Fibroblast of lung (primary cell): ENCODE measurements at regions not wholly inside any gene's neighbourhood (a gene's known extent, or its start where the extent isn't known, plus 50 kb on each side); places are given as distances from the start of the nearest gene placed in this dataset.

Source experiments
- DNase-seq, 2 donors: peaks; one replicate each; pipeline versions ENCODE4 v3.0.0 to v3.0.0-alpha.2; 2010; ENCODE audit warnings: low read depth in 2 of 2
- H2AFZ ChIP-seq: 2 replicates; pipeline ENCODE4 v1.5.1; 2012; ENCODE audit warnings: low read length, control low read depth, inconsistent platforms
- H3K27ac ChIP-seq: 2 replicates; pipeline ENCODE4 v1.5.1; 2011; ENCODE audit warnings: low read length, control low read depth; ENCODE audit not compliant: insufficient read depth
- H3K27me3 ChIP-seq: 2 replicates; pipeline ENCODE4 v1.5.1; 2011; ENCODE audit warnings: mild to moderate bottlenecking, low read length; ENCODE audit not compliant: control insufficient read depth, insufficient read depth
- H3K36me3 ChIP-seq: 2 replicates; pipeline ENCODE4 v1.5.1; 2011; ENCODE audit warnings: low read length; ENCODE audit not compliant: control insufficient read depth, insufficient read depth
- H3K4me1 ChIP-seq: 2 replicates; pipeline ENCODE4 v1.5.1; 2011; ENCODE audit warnings: low read length; ENCODE audit not compliant: control insufficient read depth, insufficient read depth; ENCODE audit errors: extremely low read depth
- H3K4me2 ChIP-seq: 2 replicates; pipeline ENCODE4 v1.5.1; 2011; ENCODE audit warnings: low read length, control low read depth; ENCODE audit not compliant: insufficient read depth; ENCODE audit errors: extremely low read depth
- H3K4me3 ChIP-seq, 4 experiments: fragments of 200-600 bp in 1 of 4; sonication (generic) in 1 of 4; replicated peaks in 1 of 4; 2 replicates each; pipeline ENCODE4 v1.5.1; 2011 to 2016; ENCODE audit warnings: low read length in 4 of 4, low read depth in 3 of 4, mild to moderate bottlenecking in 3 of 4, control low read depth in 2 of 4, inconsistent platforms in 1 of 4, mixed read lengths in 1 of 4; ENCODE audit not compliant: insufficient read depth in 1 of 4; ENCODE audit errors: control extremely low read depth in 1 of 4
- H3K79me2 ChIP-seq: 2 replicates; pipeline ENCODE4 v1.5.1; 2012; ENCODE audit warnings: mild to moderate bottlenecking, low read length, inconsistent platforms; ENCODE audit not compliant: control insufficient read depth, insufficient read depth
- H3K9ac ChIP-seq: 2 replicates; pipeline ENCODE4 v1.5.1; 2011; ENCODE audit warnings: mild to moderate bottlenecking, low read length, control low read depth; ENCODE audit not compliant: insufficient read depth
- H3K9me3 ChIP-seq: 2 replicates; pipeline ENCODE4 v1.5.1; 2012; ENCODE audit warnings: low read depth, low read length; ENCODE audit not compliant: control insufficient read depth, insufficient read depth
- H4K20me1 ChIP-seq: 2 replicates; pipeline ENCODE4 v1.5.1; 2011; ENCODE audit warnings: low read length; ENCODE audit not compliant: control insufficient read depth, insufficient read depth; ENCODE audit errors: extremely low read depth
- EZH2 ChIP-seq: IDR thresholded peaks from 2 replicates; pipeline ENCODE4 v1.5.1; 2012; ENCODE audit warnings: low read length, control low read depth, mild to moderate bottlenecking; ENCODE audit errors: missing control alignments
- TF ChIP-seq, protein P1 (sequence below), 2 donors: IDR thresholded peaks in 1 of 2; conservative IDR thresholded peaks in 1 of 2; 1 replicate in 1 of 2; 2 replicates in 1 of 2; pipeline ENCODE4 v1.5.1; 2011 to 2012; ENCODE audit warnings: low read length in 2 of 2, control low read depth in 1 of 2, inconsistent platforms in 1 of 2, low read depth in 1 of 2, mild to moderate bottlenecking in 1 of 2

DNA sequence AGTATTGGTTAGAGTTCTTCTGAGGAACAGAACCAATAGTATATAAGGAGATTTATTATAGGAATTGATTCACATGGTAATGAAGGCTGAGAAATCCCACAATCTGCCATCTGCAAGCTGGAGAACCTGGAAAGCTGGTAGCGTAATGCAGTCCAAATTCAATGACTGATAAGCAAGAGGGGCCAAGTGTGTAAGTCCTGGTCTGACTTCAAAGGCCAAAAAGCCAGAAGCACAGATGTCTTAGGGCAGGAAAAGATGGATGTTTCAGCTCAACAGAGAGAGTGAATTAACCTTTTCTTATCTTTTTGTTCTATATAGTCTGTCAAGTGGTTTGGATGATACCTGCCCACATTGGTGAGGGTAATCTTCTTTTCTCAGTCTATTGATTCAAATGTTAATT, 146.4 kb downstream of the FGF10 start:
- Histone ChIP-seq H3K9me3 (no peaks in the 10 kb centered on the region), H4K20me1 (no peaks in the 10 kb centered on the region), H3K4me2 (no peak overlapping the region), H3K79me2 (no peaks in the 10 kb centered on the region), H3K4me3 (no peak overlapping the region), H3K27me3 (no peaks in the 10 kb centered on the region), H3K4me1 (no peaks in the 10 kb centered on the region), H3K27ac (no peak overlapping the region), H2AFZ (no peak overlapping the region), H3K36me3 (no peaks in the 10 kb centered on the region), H3K9ac (no peak overlapping the region)
- TF ChIP-seq, protein P1, sequence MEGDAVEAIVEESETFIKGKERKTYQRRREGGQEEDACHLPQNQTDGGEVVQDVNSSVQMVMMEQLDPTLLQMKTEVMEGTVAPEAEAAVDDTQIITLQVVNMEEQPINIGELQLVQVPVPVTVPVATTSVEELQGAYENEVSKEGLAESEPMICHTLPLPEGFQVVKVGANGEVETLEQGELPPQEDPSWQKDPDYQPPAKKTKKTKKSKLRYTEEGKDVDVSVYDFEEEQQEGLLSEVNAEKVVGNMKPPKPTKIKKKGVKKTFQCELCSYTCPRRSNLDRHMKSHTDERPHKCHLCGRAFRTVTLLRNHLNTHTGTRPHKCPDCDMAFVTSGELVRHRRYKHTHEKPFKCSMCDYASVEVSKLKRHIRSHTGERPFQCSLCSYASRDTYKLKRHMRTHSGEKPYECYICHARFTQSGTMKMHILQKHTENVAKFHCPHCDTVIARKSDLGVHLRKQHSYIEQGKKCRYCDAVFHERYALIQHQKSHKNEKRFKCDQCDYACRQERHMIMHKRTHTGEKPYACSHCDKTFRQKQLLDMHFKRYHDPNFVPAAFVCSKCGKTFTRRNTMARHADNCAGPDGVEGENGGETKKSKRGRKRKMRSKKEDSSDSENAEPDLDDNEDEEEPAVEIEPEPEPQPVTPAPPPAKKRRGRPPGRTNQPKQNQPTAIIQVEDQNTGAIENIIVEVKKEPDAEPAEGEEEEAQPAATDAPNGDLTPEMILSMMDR (conservative IDR thresholded peaks at IDR 0.05 in 1 of 2, IDR thresholded peaks at IDR 0.05 in 1 of 2; ENCODE audit: low read depth in 1 of 2, low read length in 2 of 2) = no peak
- TF ChIP-seq EZH2 = no peak
- DNase-seq = no peak

DNA sequence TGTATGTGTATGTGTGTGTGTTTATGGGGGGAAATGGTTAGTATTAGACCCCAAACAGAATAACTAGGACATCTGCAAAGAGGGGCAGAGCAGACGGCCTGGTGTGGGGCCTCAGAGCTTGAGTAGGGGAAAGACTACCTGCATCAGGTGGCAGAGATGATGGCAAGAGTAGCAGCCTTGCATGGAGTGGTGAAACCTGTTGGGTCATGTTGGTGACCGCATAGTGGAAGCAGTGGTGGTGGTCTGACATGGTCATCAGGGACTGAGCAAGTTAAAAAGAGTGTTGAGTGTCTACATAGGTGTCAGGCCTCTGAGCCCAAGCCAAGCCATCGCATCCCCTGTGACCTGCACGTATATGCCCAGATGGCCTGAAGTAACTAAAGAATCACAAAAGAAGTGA, 153.2 kb downstream of the FGF10 start:
- Histone ChIP-seq H3K27ac (no peak overlapping the region), H4K20me1 (no peaks in the 10 kb centered on the region), H2AFZ (no peak overlapping the region), H3K9me3 (no peaks in the 10 kb centered on the region), H3K27me3 (no peaks in the 10 kb centered on the region), H3K4me3 (no peak overlapping the region), H3K4me2 (no peak overlapping the region), H3K4me1 (no peaks in the 10 kb centered on the region), H3K79me2 (no peaks in the 10 kb centered on the region), H3K36me3 (no peaks in the 10 kb centered on the region), H3K9ac (no peak overlapping the region)
- DNase-seq = no peak
- TF ChIP-seq, protein P1 (conservative IDR thresholded peaks at IDR 0.05 in 1 of 2, IDR thresholded peaks at IDR 0.05 in 1 of 2; ENCODE audit: low read depth in 1 of 2, low read length in 2 of 2) = no peak
- TF ChIP-seq EZH2 = no peak

DNA sequence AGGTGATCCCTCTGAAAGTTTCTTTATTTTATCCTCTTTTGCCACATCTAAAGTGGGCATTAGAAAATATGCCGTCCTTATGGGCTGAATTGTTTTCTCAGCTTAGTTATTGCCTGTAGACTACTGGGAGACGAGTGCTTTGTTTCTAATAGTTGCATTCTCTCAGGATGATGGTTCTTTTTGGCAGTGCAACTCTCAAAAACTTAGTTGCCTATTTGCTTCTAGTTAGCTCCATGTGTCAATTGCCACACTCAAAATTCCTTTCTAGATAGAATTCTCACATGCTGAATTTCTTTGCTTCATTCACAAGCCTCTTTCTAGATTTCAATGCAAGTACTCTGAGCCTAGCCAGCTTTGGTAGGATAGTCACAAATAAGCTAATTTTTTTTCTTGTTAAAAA, 155.5 kb downstream of the FGF10 start:
- Histone ChIP-seq H3K4me2 (no peak overlapping the region), H3K27ac (no peak overlapping the region), H3K9ac (no peak overlapping the region), H3K4me3 (no peak overlapping the region), H4K20me1 (no peaks in the 10 kb centered on the region), H3K79me2 (no peaks in the 10 kb centered on the region), H2AFZ (no peak overlapping the region), H3K4me1 (no peaks in the 10 kb centered on the region), H3K36me3 (no peaks in the 10 kb centered on the region), H3K9me3 (no peaks in the 10 kb centered on the region), H3K27me3 (no peaks in the 10 kb centered on the region)
- TF ChIP-seq, protein P1 (conservative IDR thresholded peaks at IDR 0.05 in 1 of 2, IDR thresholded peaks at IDR 0.05 in 1 of 2; ENCODE audit: low read depth in 1 of 2, low read length in 2 of 2) = no peak
- TF ChIP-seq EZH2 = no peak
- no peak for DNase-seq
